A549 (cell line): ENCODE measurements at regions not wholly inside any gene's neighbourhood (a gene's known extent, or its start where the extent isn't known, plus 50 kb on each side); places are given as distances from the start of the nearest gene placed in this dataset.

Source experiments
- ATAC-seq, 2 experiments: fragments of 200-7000 bp in 1 of 2; fragments of >200 bp in 1 of 2; cut with Nextera tagmentation in 1 of 2; cut with Tn5 transposase in 1 of 2; 3 replicates each; pipeline versions ENCODE4 v1.8.0 to v1.9.1; 2018 to 2020; ENCODE audit warnings: mild to moderate bottlenecking in 1 of 2, moderate library complexity in 1 of 2
- CTCF ChIA-PET: fragments of 300-600 bp; sonication (Branson Sonifier 250); formaldehyde crosslinking; extraction: SDS; loops from one replicate; lab custom pipeline; 2021; ENCODE audit warnings: antibody characterized with exemption, inconsistent platforms; lab: Yijun Ruan, JAX
- POLR2A ChIA-PET: fragments of 350-600 bp; formaldehyde crosslinking; extraction: SDS; loops from one replicate; lab custom pipeline; 2021; ENCODE audit warnings: antibody characterized with exemption, inconsistent platforms; lab: Yijun Ruan, JAX
- DNase-seq, 2 experiments: peaks; one replicate each; pipeline versions ENCODE4 v3.0.0 to v3.0.0-alpha.2; 2011 to 2016; ENCODE audit warnings: low read depth in 1 of 2, low spot score in 1 of 2
- FAIRE-seq: peaks from 2 replicates; lab custom pipeline; 2011; peaks lifted over from hg19 to GRCh38; lab: Jason Lieb, UNC
- H3K27ac ChIP-seq, 2 experiments: fragments of >200 bp; sonication (Bioruptor Twin); formaldehyde crosslinking; 3 replicates each; pipeline ENCODE4 v1.5.1; 2016 to 2017
- H3K4me1 ChIP-seq: fragments of >200 bp; sonication (Bioruptor Twin); formaldehyde crosslinking; 3 replicates; pipeline ENCODE4 v1.6.1; 2016
- H3K4me2 ChIP-seq: fragments of >200 bp; sonication (Bioruptor Twin); formaldehyde crosslinking; 3 replicates; pipeline ENCODE4 v1.6.1; 2016
- H3K4me3 ChIP-seq: fragments of >200 bp; sonication (Bioruptor Twin); formaldehyde crosslinking; 3 replicates; pipeline ENCODE4 v1.5.1; 2016
- H3K9me3 ChIP-seq: fragments of >200 bp; sonication (Bioruptor Twin); formaldehyde crosslinking; 3 replicates; pipeline ENCODE4 v1.6.1; 2016
- ATOH8 ChIP-seq: fragments of 250-450 bp; sonication (Bioruptor Pico); IDR thresholded peaks from 2 replicates; pipeline ENCODE4 v1.5.0; 2020; ENCODE audit warnings: low read depth, mild to moderate bottlenecking, moderate library complexity
- BHLHE40 ChIP-seq: IDR thresholded peaks from 2 replicates; pipeline ENCODE4 v1.6.1; 2012; ENCODE audit warnings: low read depth, low read length, inconsistent platforms
- CEBPB ChIP-seq, 2 experiments: fragments of >200 bp in 1 of 2; sonication (Bioruptor Twin) in 1 of 2; formaldehyde crosslinking in 1 of 2; IDR thresholded peaks; 2 replicates each; pipeline ENCODE4 v1.6.1; 2012 to 2016
- JUN ChIP-seq, 2 experiments: fragments of >200 bp; sonication (Bioruptor Twin); formaldehyde crosslinking; IDR thresholded peaks; 2 replicates in 1 of 2; 3 replicates in 1 of 2; pipeline ENCODE4 v1.6.1; 2016 to 2017
- PBX3 ChIP-seq: IDR thresholded peaks from 2 replicates; pipeline ENCODE4 v1.6.1; 2012
- PHF8 ChIP-seq: fragments of 200-600 bp; sonication (generic); IDR thresholded peaks from 2 replicates; pipeline ENCODE4 v1.6.1; 2016; ENCODE audit warnings: low read depth, mild to moderate bottlenecking, antibody characterized with exemption, moderate library complexity, borderline replicate concordance
- POLR2AphosphoS2 ChIP-seq: conservative IDR thresholded peaks from 2 replicates; pipeline ENCODE4 v1.6.1; 2012; ENCODE audit warnings: low read length, improper control_type of control experiment, inconsistent platforms
- WGBS: methylation state at CpG from one replicate; pipeline ENCODE4 v1.1.6; 2017; ENCODE audit errors: missing lambda C conversion rate; 5-methylcytosine and 5-hydroxymethylcytosine counted together
- small RNA-seq, 6 experiments: library from RNA; depleted of rRNA; stranded (forward); fragments of <200 nt; gene quantifications; one replicate each; pipeline ENCODE3, GENCODE V24; 2012
- TF ChIP-seq, protein P1 (sequence below): fragments of 250-450 bp; sonication (Bioruptor Pico); IDR thresholded peaks from 2 replicates; pipeline ENCODE4 v1.5.0; 2021; ENCODE audit warnings: mild to moderate bottlenecking, moderate library complexity, borderline replicate concordance
- TF ChIP-seq, protein P2 (sequence below): fragments of 150-350 bp; IDR thresholded peaks from 2 replicates; pipeline ENCODE4 v1.6.1; 2014; ENCODE audit warnings: low read depth, mild to moderate bottlenecking, low read length

GRCh38 chr14:99118046-99118721 lies 153.8 kb downstream of the BCL11B start:
- Histone ChIP-seq H3K9me3 (no peaks in the 10 kb centered on the region), H3K27ac (no peak overlapping the region), H3K4me1 (no peaks in the 10 kb centered on the region)
- 87% methylated on average over 42 of the region's 53 CpGs for WGBS
- DNase-seq (no peak), FAIRE-seq (no peak), ATAC-seq (no peak)
- CTCF ChIA-PET, result no interaction called here
- POLR2A ChIA-PET, result no interaction called here
- no peak for TF ChIP-seq CEBPB (IDR thresholded peaks at IDR 0.05)
- TF ChIP-seq, all 56 proteins: peak for 0
- H3K4me2 ChIP-seq, result no peak overlapping the region
- no peak overlapping the region for H3K4me3 ChIP-seq

DNA sequence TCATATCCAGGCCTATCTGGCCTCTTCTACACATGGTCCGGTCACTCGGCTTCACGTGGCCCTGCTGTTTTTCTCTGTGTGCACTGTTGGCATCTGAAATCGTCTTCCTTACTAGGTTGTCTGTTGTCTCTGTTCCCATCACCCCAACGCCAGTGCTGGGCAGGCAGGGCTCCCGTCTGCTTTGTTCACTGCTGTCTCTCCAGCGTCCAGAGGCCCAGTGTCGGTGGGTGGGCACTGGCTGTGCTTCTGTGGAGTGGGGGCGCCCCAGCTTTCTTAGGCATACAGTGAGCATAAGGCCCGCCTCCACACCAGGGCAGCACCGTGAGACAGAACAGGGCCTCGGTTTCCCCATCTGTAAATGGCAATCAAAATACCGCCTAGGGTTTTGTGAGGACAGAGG lies 153.1 kb downstream of the BCL11B start:
- Histone ChIP-seq H3K4me1 (no peaks in the 10 kb centered on the region), H3K9me3 (no peaks in the 10 kb centered on the region), H3K4me3 (no peak overlapping the region), H3K27ac (no peak overlapping the region), H3K4me2 (no peak overlapping the region)
- ATAC-seq (no peak), FAIRE-seq (no peak), DNase-seq (no peak)
- ChIA-PET CTCF (no interaction called here), POLR2A (no interaction called here)
- whole genome bisulfite sequencing, result 42% methylated on average over 12 of the region's 13 CpGs
- no peak for TF ChIP-seq POLR2AphosphoS2
- TF ChIP-seq BHLHE40, result no peak
- TF ChIP-seq PHF8, result no peak
- TF ChIP-seq, protein P1, sequence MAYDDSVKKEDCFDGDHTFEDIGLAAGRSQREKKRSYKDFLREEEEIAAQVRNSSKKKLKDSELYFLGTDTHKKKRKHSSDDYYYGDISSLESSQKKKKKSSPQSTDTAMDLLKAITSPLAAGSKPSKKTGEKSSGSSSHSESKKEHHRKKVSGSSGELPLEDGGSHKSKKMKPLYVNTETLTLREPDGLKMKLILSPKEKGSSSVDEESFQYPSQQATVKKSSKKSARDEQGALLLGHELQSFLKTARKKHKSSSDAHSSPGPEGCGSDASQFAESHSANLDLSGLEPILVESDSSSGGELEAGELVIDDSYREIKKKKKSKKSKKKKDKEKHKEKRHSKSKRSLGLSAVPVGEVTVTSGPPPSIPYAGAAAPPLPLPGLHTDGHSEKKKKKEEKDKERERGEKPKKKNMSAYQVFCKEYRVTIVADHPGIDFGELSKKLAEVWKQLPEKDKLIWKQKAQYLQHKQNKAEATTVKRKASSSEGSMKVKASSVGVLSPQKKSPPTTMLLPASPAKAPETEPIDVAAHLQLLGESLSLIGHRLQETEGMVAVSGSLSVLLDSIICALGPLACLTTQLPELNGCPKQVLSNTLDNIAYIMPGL, result no peak
- TF ChIP-seq, protein P2, sequence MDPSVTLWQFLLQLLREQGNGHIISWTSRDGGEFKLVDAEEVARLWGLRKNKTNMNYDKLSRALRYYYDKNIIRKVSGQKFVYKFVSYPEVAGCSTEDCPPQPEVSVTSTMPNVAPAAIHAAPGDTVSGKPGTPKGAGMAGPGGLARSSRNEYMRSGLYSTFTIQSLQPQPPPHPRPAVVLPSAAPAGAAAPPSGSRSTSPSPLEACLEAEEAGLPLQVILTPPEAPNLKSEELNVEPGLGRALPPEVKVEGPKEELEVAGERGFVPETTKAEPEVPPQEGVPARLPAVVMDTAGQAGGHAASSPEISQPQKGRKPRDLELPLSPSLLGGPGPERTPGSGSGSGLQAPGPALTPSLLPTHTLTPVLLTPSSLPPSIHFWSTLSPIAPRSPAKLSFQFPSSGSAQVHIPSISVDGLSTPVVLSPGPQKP, result no peak
- no peak for TF ChIP-seq PBX3
- TF ChIP-seq JUN (IDR thresholded peaks at IDR 0.05), result no peak
- no peak for TF ChIP-seq ATOH8
- TF ChIP-seq, all 56 proteins: peak for 0

Small RNA genes lying in the stretch of these regions (small RNA-seq; reads per million reads assigned to genes)
- gene AL162151.2, result 0 to 0.43 (median 0) reads per million in 6 experiments
- gene RN7SL714P, result 0 reads per million in 6 experiments
